Subcutaneous abdominal adipose tissue (tissue), 5 donors: ENCODE measurements at regions not wholly inside any gene's neighbourhood (a gene's known extent, or its start where the extent isn't known, plus 50 kb on each side); places are given as distances from the start of the nearest gene placed in this dataset.

Experiments
- H3K27ac ChIP-seq: one replicate; pipeline ENCODE4 v1.7.0; 2013; ENCODE audit warnings: low read depth, mild to moderate bottlenecking, inconsistent platforms, low read length, moderate library complexity
- H3K27me3 ChIP-seq, 5 donors: one replicate each; pipeline ENCODE4 v1.7.0; 2013; ENCODE audit warnings: low read length in 5 of 5, inconsistent platforms in 1 of 5; ENCODE audit not compliant: control insufficient read depth in 5 of 5, insufficient read depth in 4 of 5
- H3K36me3 ChIP-seq, 5 donors: one replicate each; pipeline ENCODE4 v1.7.0; 2013; ENCODE audit warnings: low read length in 5 of 5; ENCODE audit not compliant: control insufficient read depth in 5 of 5, insufficient read depth in 5 of 5
- H3K4me1 ChIP-seq, 5 donors: one replicate each; pipeline ENCODE4 v1.7.0; 2013; ENCODE audit warnings: low read length in 5 of 5, mild to moderate bottlenecking in 3 of 5, moderate library complexity in 1 of 5; ENCODE audit not compliant: control insufficient read depth in 5 of 5, insufficient read depth in 5 of 5
- H3K4me3 ChIP-seq, 5 donors: one replicate each; pipeline ENCODE4 v1.7.0; 2013; ENCODE audit warnings: low read length in 5 of 5, low read depth in 1 of 5
- H3K9ac ChIP-seq, 5 donors: one replicate each; pipeline ENCODE4 v1.7.0; 2013; ENCODE audit warnings: low read length in 5 of 5, mild to moderate bottlenecking in 4 of 5, moderate library complexity in 3 of 5
- H3K9me3 ChIP-seq, 5 donors: one replicate each; pipeline ENCODE4 v1.7.0; 2013; ENCODE audit warnings: low read length in 5 of 5; ENCODE audit not compliant: control insufficient read depth in 5 of 5
- donor health status: healthy.
- donor health status: healthy.
- donor health status: healthy.
- donor health status: healthy.
- donor health status: healthy.

DNA sequence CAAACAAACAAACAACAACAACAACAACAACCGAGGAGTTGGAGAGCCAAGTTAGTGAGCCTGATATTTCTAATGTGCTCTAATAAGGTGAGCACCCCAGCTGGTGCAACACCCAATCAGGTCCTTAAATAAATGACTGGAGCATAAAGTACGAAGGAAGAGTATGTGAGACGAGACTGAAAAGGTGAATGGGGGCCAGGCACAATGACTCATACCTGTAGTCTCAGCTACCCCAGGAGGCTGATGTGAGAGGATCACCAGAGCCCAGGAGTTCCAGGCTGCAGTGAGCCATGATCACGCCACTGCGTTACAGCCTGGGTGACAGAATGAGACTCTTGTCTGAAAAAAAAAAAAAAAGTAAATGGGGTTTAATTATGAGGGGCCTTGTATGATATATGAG lies 152.0 kb upstream of the ZRANB2 start:
- no peak overlapping the region for H3K9ac ChIP-seq
- H3K4me1 ChIP-seq, result peaks cover 0 to 2% (median 0%) of the 10 kb centered on the region in 5 donors
- no peaks in the 10 kb centered on the region for H3K27me3 ChIP-seq
- no peaks in the 10 kb centered on the region for H3K9me3 ChIP-seq
- no peak overlapping the region for H3K4me3 ChIP-seq
- H3K36me3 ChIP-seq, result no peaks in the 10 kb centered on the region
- no peak overlapping the region for H3K27ac ChIP-seq

- Histone ChIP-seq H3K4me1 (peaks cover 0 to 2% (median 0%) of the 10 kb centered on the region in 5 donors), H3K27me3 (no peaks in the 10 kb centered on the region), H3K9ac (no peak overlapping the region), H3K4me3 (no peak overlapping the region), H3K36me3 (no peaks in the 10 kb centered on the region), H3K27ac (no peak overlapping the region), H3K9me3 (no peaks in the 10 kb centered on the region)
Observed at GRCh38 chr1:71232166-71232763, 151.4 kb upstream of the ZRANB2 start.

DNA sequence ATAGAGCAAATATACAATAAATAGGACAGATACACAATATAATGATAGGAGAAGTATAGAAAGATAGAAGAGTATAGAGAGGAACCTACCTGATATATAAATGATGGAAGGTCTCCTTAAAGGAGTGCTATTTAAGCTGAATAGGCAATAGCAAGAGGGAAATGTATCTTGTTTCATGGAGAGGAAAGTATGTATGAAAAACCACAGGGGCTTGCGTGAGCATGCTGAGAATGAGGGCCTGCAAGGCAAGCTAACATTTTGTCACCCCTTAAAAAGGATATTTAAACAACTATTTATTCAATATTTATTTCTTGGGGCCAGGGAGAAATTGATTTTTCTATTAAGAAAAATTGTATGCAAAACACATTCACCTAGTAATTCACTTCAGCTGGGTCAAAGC lies 150.9 kb upstream of the ZRANB2 start:
- Histone ChIP-seq H3K4me3 (no peak overlapping the region), H3K9ac (no peak overlapping the region), H3K27me3 (no peaks in the 10 kb centered on the region), H3K36me3 (no peaks in the 10 kb centered on the region), H3K27ac (no peak overlapping the region), H3K9me3 (no peaks in the 10 kb centered on the region), H3K4me1 (peaks cover 0 to 2% (median 0%) of the 10 kb centered on the region in 5 donors)

GRCh38 chr1:71228742-71229365 lies 148.0 kb upstream of the ZRANB2 start:
- Histone ChIP-seq H3K27me3 (no peaks in the 10 kb centered on the region), H3K4me3 (no peak overlapping the region), H3K36me3 (no peaks in the 10 kb centered on the region), H3K9me3 (no peaks in the 10 kb centered on the region), H3K9ac (no peak overlapping the region), H3K4me1 (peaks cover 0 to 6% (median 0%) of the 10 kb centered on the region in 5 donors), H3K27ac (no peak overlapping the region)

DNA sequence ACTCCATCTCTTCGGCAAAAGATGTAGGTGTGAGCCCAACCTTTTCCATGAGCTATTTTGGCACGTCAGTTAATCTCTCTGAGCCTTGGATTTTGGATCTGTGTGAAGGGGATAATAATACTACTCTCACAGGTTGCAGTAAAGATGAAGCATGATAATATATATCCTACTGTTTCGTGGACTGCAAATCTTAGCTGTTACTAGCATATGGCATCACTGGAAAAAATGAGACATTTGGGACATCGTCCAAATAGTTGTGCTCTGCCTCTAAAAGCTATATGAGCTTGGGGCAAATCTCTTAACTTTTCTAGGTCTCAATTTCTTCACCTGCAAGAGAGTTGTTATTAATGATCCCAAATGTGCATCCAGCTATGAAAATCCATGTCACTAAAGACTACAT lies 147.4 kb upstream of the ZRANB2 start:
- H3K4me3 ChIP-seq, result no peak overlapping the region
- H3K9ac ChIP-seq, result no peak overlapping the region
- no peaks in the 10 kb centered on the region for H3K36me3 ChIP-seq
- no peaks in the 10 kb centered on the region for H3K9me3 ChIP-seq
- no peaks in the 10 kb centered on the region for H3K27me3 ChIP-seq
- peaks cover 0 to 6% (median 0%) of the 10 kb centered on the region in 5 donors for H3K4me1 ChIP-seq
- no peak overlapping the region for H3K27ac ChIP-seq

DNA sequence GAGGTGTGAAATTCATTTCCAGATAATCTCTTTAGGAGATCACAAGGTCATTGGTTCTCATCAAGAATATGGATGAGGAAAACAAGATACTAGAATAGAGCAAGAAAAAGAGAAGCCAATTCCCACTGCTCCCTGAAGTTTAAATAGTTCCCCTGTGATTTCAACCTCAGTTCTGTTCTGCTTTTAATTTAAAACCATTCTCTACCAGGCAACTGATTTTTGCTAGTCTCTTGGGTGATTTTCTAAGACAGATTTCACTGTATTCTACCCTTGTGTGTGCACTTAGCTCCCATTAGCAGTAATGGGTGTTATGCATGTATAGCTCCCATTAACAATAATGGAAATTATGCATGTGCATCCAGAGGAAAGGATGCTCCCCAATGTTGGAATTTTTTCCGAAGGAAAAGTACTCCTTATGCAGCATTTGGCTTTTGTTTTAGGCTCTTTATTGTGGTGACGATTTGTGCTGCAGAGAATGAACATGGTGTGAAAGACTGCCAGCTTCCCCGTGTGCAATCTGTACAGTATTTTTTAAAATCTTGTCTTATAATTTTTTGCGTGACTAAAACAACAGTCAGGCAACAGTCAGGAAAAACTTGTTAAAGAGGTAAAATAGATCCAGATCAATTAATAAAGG lies 144.0 kb upstream of the ZRANB2 start:
- peaks cover 0 to 6% (median 0%) of the 10 kb centered on the region in 5 donors for H3K4me1 ChIP-seq
- H3K9ac ChIP-seq, result no peak overlapping the region
- no peak overlapping the region for H3K4me3 ChIP-seq
- no peaks in the 10 kb centered on the region for H3K9me3 ChIP-seq
- H3K36me3 ChIP-seq, result no peaks in the 10 kb centered on the region
- H3K27me3 ChIP-seq, result no peaks in the 10 kb centered on the region
- no peak overlapping the region for H3K27ac ChIP-seq

GRCh38 chr1:71223641-71224340 lies 143.0 kb upstream of the ZRANB2 start:
- peak overlapping the region in 1 of 5 donors; percentile 13 for H3K9ac ChIP-seq
- H3K27ac ChIP-seq, result no peak overlapping the region
- peak overlapping the region in 1 of 5 donors; percentile 27 for H3K4me3 ChIP-seq
- peaks cover 0 to 6% (median 0%) of the 10 kb centered on the region in 5 donors for H3K4me1 ChIP-seq
- no peaks in the 10 kb centered on the region for H3K36me3 ChIP-seq
- no peaks in the 10 kb centered on the region for H3K27me3 ChIP-seq
- H3K9me3 ChIP-seq, result no peaks in the 10 kb centered on the region

DNA sequence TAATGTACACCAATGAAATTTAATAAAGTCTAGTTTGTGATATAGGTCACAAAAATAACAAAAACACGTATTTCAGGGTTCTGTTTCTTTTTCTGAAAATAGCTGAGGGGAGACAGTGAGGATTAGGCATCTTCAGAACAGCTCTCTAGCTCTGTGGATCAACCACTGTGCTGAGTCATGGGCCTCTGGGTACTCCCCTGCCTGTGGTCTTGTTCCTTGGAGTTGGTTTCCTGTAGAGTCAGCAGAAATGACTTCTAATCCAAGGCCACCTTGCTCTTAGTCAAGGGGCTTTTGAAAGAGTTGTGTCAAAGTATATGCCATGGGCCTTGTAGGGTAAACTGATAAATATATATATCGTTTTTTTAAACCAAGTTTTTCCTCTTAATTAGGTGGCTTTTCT lies 141.8 kb upstream of the ZRANB2 start:
- Histone ChIP-seq H3K9me3 (no peaks in the 10 kb centered on the region), H3K9ac (no peak overlapping the region)

GRCh38 chr1:71210718-71211117 lies 129.9 kb upstream of the ZRANB2 start:
- no peaks in the 10 kb centered on the region for H3K27me3 ChIP-seq
- H3K4me1 ChIP-seq, result no peaks in the 10 kb centered on the region
- no peak overlapping the region for H3K4me3 ChIP-seq

More for the DNA sequence above, 141.8 kb upstream of the ZRANB2 start:
- no peak overlapping the region for H3K27ac ChIP-seq
- no peak overlapping the region for H3K4me3 ChIP-seq
- H3K27me3 ChIP-seq, result no peaks in the 10 kb centered on the region
- no peaks in the 10 kb centered on the region for H3K36me3 ChIP-seq
- peaks cover 0 to 6% (median 0%) of the 10 kb centered on the region in 5 donors for H3K4me1 ChIP-seq

GRCh38 chr1:71203241-71203640 lies 122.4 kb upstream of the ZRANB2 start:
- no peak overlapping the region for H3K27ac ChIP-seq
- H3K27me3 ChIP-seq, result no peaks in the 10 kb centered on the region
- no peak overlapping the region for H3K4me3 ChIP-seq
- no peaks in the 10 kb centered on the region for H3K9me3 ChIP-seq
- H3K36me3 ChIP-seq, result no peaks in the 10 kb centered on the region
- no peaks in the 10 kb centered on the region for H3K4me1 ChIP-seq
- no peak overlapping the region for H3K9ac ChIP-seq

More at GRCh38 chr1:71210718-71211117, 129.9 kb upstream of the ZRANB2 start:
- H3K27ac ChIP-seq, result no peak overlapping the region
- H3K9ac ChIP-seq, result no peak overlapping the region
- no peaks in the 10 kb centered on the region for H3K9me3 ChIP-seq
- H3K36me3 ChIP-seq, result no peaks in the 10 kb centered on the region
